Lower leg skin (tissue), 3 donors: ENCODE measurements at regions not wholly inside any gene's neighbourhood (a gene's known extent, or its start where the extent isn't known, plus 50 kb on each side); places are given as distances from the start of the nearest gene placed in this dataset.

ENCODE experiments used
- POLR2A ChIP-seq, 2 donors: fragments of 450-650 bp; IDR thresholded peaks; one replicate each; pipeline ENCODE4 v1.6.1; 2016 to 2017; ENCODE audit warnings: antibody characterized with exemption in 2 of 2, mild to moderate bottlenecking in 1 of 2, moderate library complexity in 1 of 2
- TF ChIP-seq, protein P1 (sequence below), 3 donors: fragments of 450-650 bp; IDR thresholded peaks; one replicate each; pipeline ENCODE4 v1.5.1; 2016; ENCODE audit warnings: antibody characterized with exemption in 3 of 3, mild to moderate bottlenecking in 3 of 3, moderate library complexity in 2 of 3

DNA sequence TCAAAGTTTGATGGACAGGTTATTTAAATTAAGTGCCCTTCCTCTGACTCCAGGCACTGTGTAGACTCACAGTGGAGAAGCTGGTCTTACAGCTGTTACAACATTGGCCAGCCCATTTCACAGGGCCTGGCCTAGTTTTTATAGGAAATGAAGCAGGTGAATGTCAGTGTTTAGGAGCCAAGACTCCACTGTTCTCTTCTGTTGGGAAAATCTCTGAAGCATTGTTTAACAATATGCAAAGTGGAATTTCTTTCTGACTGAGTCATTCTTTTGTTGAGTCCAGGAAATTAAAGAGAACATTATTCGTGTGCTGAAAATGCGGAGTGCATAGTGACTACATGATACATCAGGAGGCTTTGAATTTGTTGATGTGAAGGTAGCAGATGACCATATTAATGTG, 64.7 kb downstream of the ARRDC4 start:
- TF ChIP-seq, protein P1, sequence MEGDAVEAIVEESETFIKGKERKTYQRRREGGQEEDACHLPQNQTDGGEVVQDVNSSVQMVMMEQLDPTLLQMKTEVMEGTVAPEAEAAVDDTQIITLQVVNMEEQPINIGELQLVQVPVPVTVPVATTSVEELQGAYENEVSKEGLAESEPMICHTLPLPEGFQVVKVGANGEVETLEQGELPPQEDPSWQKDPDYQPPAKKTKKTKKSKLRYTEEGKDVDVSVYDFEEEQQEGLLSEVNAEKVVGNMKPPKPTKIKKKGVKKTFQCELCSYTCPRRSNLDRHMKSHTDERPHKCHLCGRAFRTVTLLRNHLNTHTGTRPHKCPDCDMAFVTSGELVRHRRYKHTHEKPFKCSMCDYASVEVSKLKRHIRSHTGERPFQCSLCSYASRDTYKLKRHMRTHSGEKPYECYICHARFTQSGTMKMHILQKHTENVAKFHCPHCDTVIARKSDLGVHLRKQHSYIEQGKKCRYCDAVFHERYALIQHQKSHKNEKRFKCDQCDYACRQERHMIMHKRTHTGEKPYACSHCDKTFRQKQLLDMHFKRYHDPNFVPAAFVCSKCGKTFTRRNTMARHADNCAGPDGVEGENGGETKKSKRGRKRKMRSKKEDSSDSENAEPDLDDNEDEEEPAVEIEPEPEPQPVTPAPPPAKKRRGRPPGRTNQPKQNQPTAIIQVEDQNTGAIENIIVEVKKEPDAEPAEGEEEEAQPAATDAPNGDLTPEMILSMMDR (IDR thresholded peaks at IDR 0.05): no peak
- no peak for TF ChIP-seq POLR2A (IDR thresholded peaks at IDR 0.05)
